Suprapubic skin (tissue), 4 donors: ENCODE measurements at regions not wholly inside any gene's neighbourhood (a gene's known extent, or its start where the extent isn't known, plus 50 kb on each side); places are given as distances from the start of the nearest gene placed in this dataset.

Experiments used
- EP300 ChIP-seq: sonication (generic); formaldehyde crosslinking; IDR thresholded peaks from one replicate; pipeline ENCODE4 v1.6.1; 2017; ENCODE audit warnings: antibody characterized with exemption
- POLR2A ChIP-seq, 2 donors: fragments of 450-650 bp; IDR thresholded peaks; one replicate each; pipeline ENCODE4 v1.6.1; 2017; ENCODE audit warnings: antibody characterized with exemption in 2 of 2, mild to moderate bottlenecking in 2 of 2, moderate library complexity in 2 of 2
- POLR2AphosphoS5 ChIP-seq, 3 donors: sonication (generic); formaldehyde crosslinking; IDR thresholded peaks; one replicate each; pipeline ENCODE4 v1.6.1; 2017; ENCODE audit warnings: antibody characterized with exemption in 3 of 3
- TF ChIP-seq, protein P1 (sequence below), 2 donors: fragments of 200-600 bp in 1 of 2; fragments of 450-650 bp in 1 of 2; sonication (generic) in 1 of 2; IDR thresholded peaks; one replicate each; pipeline ENCODE4 v1.5.1; 2016 to 2019; ENCODE audit warnings: antibody characterized with exemption in 2 of 2, mild to moderate bottlenecking in 1 of 2, moderate library complexity in 1 of 2

DNA sequence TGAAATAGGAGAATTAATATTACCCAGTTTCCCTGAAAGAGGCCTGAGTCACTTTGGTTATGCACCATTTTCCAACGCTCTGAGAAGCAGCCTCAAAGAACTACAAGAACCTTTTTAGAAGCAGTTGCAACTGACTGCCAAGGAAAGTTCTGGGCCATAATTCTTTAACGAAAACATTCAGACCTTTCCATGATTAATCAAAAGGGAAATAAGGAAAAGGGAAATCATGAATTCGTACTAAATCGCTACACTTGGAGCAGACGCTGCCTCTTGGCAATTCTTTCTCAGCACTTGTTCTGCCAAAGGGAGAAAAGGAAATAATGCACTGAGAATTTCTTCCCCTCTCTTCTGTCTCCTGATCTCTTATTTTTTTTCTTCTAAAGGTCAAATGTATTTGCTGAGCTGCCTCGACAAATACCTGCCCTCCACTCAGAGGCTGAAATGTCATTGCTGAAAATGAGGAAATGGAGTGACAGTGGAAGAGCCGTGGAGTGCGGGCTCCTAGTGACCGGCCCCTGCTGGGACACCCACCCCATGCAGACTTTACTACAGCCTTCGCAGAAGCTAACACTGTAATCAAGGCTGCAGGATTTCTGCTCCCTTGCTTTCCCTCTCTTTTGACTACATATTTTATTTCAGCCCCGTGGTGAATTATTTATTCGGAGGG lies 67.9 kb upstream of the GALNT2 start:
- TF ChIP-seq, protein P1, sequence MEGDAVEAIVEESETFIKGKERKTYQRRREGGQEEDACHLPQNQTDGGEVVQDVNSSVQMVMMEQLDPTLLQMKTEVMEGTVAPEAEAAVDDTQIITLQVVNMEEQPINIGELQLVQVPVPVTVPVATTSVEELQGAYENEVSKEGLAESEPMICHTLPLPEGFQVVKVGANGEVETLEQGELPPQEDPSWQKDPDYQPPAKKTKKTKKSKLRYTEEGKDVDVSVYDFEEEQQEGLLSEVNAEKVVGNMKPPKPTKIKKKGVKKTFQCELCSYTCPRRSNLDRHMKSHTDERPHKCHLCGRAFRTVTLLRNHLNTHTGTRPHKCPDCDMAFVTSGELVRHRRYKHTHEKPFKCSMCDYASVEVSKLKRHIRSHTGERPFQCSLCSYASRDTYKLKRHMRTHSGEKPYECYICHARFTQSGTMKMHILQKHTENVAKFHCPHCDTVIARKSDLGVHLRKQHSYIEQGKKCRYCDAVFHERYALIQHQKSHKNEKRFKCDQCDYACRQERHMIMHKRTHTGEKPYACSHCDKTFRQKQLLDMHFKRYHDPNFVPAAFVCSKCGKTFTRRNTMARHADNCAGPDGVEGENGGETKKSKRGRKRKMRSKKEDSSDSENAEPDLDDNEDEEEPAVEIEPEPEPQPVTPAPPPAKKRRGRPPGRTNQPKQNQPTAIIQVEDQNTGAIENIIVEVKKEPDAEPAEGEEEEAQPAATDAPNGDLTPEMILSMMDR (IDR thresholded peaks at IDR 0.05): no peak
- TF ChIP-seq POLR2A (IDR thresholded peaks at IDR 0.05) (no peak), POLR2AphosphoS5 (IDR thresholded peaks at IDR 0.05) (no peak), EP300 (no peak)
